ENCODE measurements at regions not wholly inside any gene's neighbourhood (a gene's known extent, or its start where the extent isn't known, plus 50 kb on each side); places are given as distances from the start of the nearest gene placed in this dataset.
A peak's percentile ranks its signal among the peaks of the same experiment; 100 is the strongest.

GRCh38 chr2:9707008-9707407, 76.2 kb upstream of the YWHAQ start:
- Histone ChIP-seq H3K36me3 (no peaks in the 10 kb centered on the region), H3K4me1 (peaks cover 0 to 15% (median 9%) of the 10 kb centered on the region in 4 donors), H3K4me3 (no peak overlapping the region), H3K27ac (no peak overlapping the region), H3K9me3 (no peaks in the 10 kb centered on the region), H3K27me3 (no peaks in the 10 kb centered on the region)
- TF ChIP-seq POLR2A (IDR thresholded peaks at IDR 0.05) (no peak), POLR2AphosphoS5 (IDR thresholded peaks at IDR 0.05) (no peak), CTCF (IDR thresholded peaks at IDR 0.05) (no peak), EP300 (IDR thresholded peaks at IDR 0.05) (no peak)
- intact Hi-C loops (cut with DNase I; ENCODE audit: low total_unique reads), result no loop called here
- peak in 1 of 2 donors; percentile 41 for DNase-seq
- WGBS, 5 donors, result 46 to 79% (median 74%) methylated on average over 6 of the region's 6 CpGs

DNA sequence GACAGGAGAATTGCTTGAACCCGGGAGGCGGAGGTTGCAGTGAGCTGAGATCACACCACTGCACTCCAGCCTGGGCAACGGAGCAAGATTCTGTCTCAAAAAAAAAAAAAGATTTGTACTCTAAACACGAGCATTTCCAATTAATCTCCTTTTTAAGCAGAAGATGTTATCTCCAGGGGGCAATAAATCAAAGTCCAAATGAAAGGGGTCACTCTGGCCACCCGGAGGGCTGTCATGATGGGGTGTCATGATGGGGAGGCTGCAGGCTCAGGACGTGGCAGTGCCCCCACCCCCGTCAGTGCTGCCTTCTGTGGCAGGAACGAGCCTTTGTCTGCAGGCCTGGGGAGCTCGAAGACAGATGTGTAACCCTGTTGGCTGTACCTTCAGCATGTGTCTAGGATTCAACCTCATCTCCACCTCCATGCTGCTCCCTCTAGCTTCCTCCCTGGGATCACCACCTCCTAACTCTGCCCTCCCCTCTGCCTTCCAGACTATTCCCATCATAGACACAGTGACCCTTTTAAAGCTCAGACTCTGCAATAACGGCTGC, 76.9 kb upstream of the YWHAQ start:
- intact Hi-C loops (cut with DNase I; ENCODE audit: low total_unique reads), result no loop called here
- WGBS, 5 donors, result 71 to 78% (median 73%) methylated on average over 10 of the region's 10 CpGs
- H3K4me3 ChIP-seq, result no peak overlapping the region
- no peaks in the 10 kb centered on the region for H3K9me3 ChIP-seq
- H3K36me3 ChIP-seq, result no peaks in the 10 kb centered on the region
- no peak for DNase-seq
- H3K4me1 ChIP-seq, result peaks cover 0 to 15% (median 9%) of the 10 kb centered on the region in 4 donors
- no peak for TF ChIP-seq POLR2AphosphoS5 (IDR thresholded peaks at IDR 0.05)
- TF ChIP-seq POLR2A (IDR thresholded peaks at IDR 0.05), result no peak
- TF ChIP-seq EP300 (IDR thresholded peaks at IDR 0.05), result no peak
- TF ChIP-seq CTCF (IDR thresholded peaks at IDR 0.05), result no peak
- no peak overlapping the region for H3K27ac ChIP-seq
- no peaks in the 10 kb centered on the region for H3K27me3 ChIP-seq

GRCh38 chr2:9708683-9709538, 78.1 kb upstream of the YWHAQ start:
- Histone ChIP-seq H3K36me3 (no peaks in the 10 kb centered on the region), H3K27ac (no peak overlapping the region), H3K27me3 (no peaks in the 10 kb centered on the region), H3K4me1 (peaks cover 0 to 3% (median under 1%) of the 10 kb centered on the region in 4 donors), H3K4me3 (no peak overlapping the region), H3K9me3 (no peaks in the 10 kb centered on the region)
- TF ChIP-seq CTCF (IDR thresholded peaks at IDR 0.05), result no peak
- no peak for TF ChIP-seq POLR2AphosphoS5 (IDR thresholded peaks at IDR 0.05)
- no peak for TF ChIP-seq POLR2A (IDR thresholded peaks at IDR 0.05)
- TF ChIP-seq EP300 (IDR thresholded peaks at IDR 0.05), result no peak
- no peak for DNase-seq
- intact Hi-C loops (cut with DNase I; ENCODE audit: low total_unique reads), result no loop called here
- WGBS, 5 donors, result 76 to 83% (median 81%) methylated on average over 15 of the region's 15 CpGs

GRCh38 chr2:9709539-9710285, 78.9 kb upstream of the YWHAQ start:
- Histone ChIP-seq H3K27me3 (no peaks in the 10 kb centered on the region), H3K27ac (no peak overlapping the region), H3K9me3 (no peaks in the 10 kb centered on the region), H3K4me3 (no peak overlapping the region), H3K4me1 (no peaks in the 10 kb centered on the region), H3K36me3 (no peaks in the 10 kb centered on the region)
- no peak for TF ChIP-seq POLR2AphosphoS5 (IDR thresholded peaks at IDR 0.05)
- TF ChIP-seq CTCF (IDR thresholded peaks at IDR 0.05), result no peak
- no peak for TF ChIP-seq EP300 (IDR thresholded peaks at IDR 0.05)
- TF ChIP-seq POLR2A (IDR thresholded peaks at IDR 0.05), result no peak
- DNase-seq, result no peak
- intact Hi-C loops (cut with DNase I; ENCODE audit: low total_unique reads), result no loop called here
- 81 to 93% (median 91%) methylated on average over 11 of the region's 11 CpGs for WGBS, 5 donors

Measured in stomach (tissue), 8 donors.